GM20000 (cell line): ENCODE measurements at regions not wholly inside any gene's neighbourhood (a gene's known extent, or its start where the extent isn't known, plus 50 kb on each side); places are given as distances from the start of the nearest gene placed in this dataset.
"Not testable (repeated sequence)": the region's sequence is repeated elsewhere in the genome, so short reads cannot be mapped to it uniquely, and the experiment has no call there.

Experiments
- DNase-seq: peaks from one replicate; pipeline ENCODE4 v3.0.0; 2012; ENCODE audit warnings: low spot score
- TF ChIP-seq, protein P1 (sequence below): IDR thresholded peaks from 2 replicates; pipeline ENCODE4 v1.5.1; 2012; ENCODE audit warnings: mild to moderate bottlenecking, control low read depth; ENCODE audit errors: extremely low read depth, missing control alignments

DNA sequence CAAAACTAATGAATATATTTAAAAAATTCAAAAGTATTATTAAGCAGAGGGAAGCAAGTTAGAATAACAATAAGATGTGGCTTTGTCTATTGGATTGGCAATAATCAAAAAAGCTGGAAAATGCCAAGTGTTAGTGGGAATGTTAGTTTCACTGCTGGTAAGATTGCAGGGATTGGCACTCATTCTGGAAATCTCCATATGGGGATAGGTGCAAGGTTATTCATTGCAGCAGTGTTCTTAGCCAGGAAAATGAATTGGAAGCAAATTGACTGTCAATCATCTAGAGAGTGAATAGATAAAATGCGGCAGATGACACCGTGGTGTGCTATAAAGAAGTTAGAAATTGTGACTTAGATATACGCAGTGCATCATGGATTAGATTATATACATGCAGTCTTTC, 1615.5 kb upstream of the PCDH7 start:
- DNase-seq = no peak
- TF ChIP-seq, protein P1, sequence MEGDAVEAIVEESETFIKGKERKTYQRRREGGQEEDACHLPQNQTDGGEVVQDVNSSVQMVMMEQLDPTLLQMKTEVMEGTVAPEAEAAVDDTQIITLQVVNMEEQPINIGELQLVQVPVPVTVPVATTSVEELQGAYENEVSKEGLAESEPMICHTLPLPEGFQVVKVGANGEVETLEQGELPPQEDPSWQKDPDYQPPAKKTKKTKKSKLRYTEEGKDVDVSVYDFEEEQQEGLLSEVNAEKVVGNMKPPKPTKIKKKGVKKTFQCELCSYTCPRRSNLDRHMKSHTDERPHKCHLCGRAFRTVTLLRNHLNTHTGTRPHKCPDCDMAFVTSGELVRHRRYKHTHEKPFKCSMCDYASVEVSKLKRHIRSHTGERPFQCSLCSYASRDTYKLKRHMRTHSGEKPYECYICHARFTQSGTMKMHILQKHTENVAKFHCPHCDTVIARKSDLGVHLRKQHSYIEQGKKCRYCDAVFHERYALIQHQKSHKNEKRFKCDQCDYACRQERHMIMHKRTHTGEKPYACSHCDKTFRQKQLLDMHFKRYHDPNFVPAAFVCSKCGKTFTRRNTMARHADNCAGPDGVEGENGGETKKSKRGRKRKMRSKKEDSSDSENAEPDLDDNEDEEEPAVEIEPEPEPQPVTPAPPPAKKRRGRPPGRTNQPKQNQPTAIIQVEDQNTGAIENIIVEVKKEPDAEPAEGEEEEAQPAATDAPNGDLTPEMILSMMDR = no peak

DNA sequence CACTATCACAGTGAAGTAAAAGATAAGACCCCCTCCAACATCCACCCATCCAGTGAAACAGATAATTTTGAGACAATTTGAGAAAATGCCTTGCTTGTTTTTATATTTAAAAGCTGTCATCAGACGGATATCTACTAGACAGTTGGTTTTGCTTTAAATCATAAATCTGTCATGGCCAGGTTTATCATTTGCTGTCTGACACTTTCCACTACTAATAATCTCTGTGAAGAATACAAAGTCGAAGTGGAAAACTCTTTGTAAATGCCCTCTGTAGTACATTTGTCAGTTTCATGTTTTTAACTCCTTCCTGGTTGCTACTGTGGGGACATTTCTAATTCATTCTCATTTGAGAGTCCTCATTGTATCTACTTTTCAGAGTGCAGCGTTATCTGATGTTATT, 1606.2 kb upstream of the PCDH7 start:
- DNase-seq = no peak
- TF ChIP-seq, protein P1 = no peak

DNA sequence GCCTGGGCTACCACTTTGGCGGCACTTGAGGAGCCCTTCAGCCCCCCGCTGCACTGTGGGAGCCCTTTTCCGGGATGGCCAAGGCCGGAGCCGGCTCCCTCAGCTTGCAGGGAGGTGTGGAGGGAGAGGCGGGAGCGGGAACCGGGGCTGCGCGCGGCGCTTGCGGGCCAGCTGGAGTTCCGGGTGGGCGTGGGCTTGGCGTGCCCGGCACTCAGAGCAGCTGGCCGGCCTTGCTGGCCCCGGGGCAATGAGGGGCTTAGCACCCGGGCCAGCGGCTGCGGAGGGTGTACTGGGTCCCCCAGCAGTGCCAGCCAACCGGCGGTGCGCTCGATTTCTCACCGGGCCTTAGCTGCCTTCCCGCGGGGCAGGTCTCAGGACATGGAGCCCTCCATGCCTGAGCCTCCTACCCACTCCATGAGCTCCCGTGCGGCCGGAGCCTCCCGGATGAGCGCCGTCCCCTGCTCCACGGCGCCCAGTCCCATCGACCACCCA, 1602.9 kb upstream of the PCDH7 start:
- not testable (repeated sequence) for DNase-seq

GRCh38 chr4:29121586-29121985, 1598.6 kb upstream of the PCDH7 start:
- DNase-seq = no peak

GRCh38 chr4:29128810-29129209, 1591.4 kb upstream of the PCDH7 start:
- TF ChIP-seq, protein P1 = no peak
- DNase-seq = no peak

More at GRCh38 chr4:29121586-29121985, 1598.6 kb upstream of the PCDH7 start:
- TF ChIP-seq, protein P1 = no peak

GRCh38 chr4:29131304-29131703, 1588.9 kb upstream of the PCDH7 start:
- no peak for DNase-seq
- TF ChIP-seq, protein P1 = no peak

DNA sequence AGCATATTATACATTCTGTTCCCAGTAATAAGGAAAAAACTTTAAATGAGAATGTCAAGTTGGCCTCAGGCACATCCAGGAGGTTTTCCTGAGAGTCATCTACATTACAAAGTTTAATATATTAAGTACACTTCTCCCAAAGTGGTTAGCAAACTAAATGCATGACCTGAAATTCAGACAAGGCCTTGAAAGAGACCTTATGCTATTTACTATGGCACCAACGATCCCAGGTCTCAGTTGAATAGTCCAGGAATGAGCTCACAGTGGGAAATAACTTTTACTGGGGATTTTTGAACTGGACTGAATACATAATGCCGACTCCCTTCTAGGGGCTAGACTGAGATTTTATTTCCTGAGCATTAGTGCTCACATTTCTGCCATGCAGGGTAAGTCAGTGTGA, 1577.5 kb upstream of the PCDH7 start:
- no peak for DNase-seq
- TF ChIP-seq, protein P1 = no peak

- TF ChIP-seq, protein P1 = no peak
- DNase-seq = no peak
These were observed 1568.6 kb upstream of the PCDH7 start for GRCh38 chr4:29151584-29151983.
